Endothelial cell of umbilical vein (primary cell): ENCODE measurements at regions not wholly inside any gene's neighbourhood (a gene's known extent, or its start where the extent isn't known, plus 50 kb on each side); places are given as distances from the start of the nearest gene placed in this dataset.

Experiments
- BruUV-seq: library from RNA; stranded (reverse); fragments of 400-500 nt; replicated peaks from 2 replicates; lab custom pipeline; 2021; lab: Mats Ljungman, UMichigan
- CTCF ChIA-PET: fragments of 300-600, 350-600 bp; sonication (Branson Sonifier 250); formaldehyde crosslinking; loops from one replicate; lab custom pipeline; 2021; ENCODE audit warnings: antibody characterized with exemption, inconsistent platforms; lab: Charles Lee
- POLR2A ChIA-PET: fragments of 300-600, 350-600 bp; sonication (Branson Sonifier 250); formaldehyde crosslinking; loops from one replicate; lab custom pipeline; 2021; ENCODE audit warnings: antibody characterized with exemption, inconsistent platforms; lab: Charles Lee
- DNase-seq: peaks from one replicate; pipeline ENCODE4 v3.0.0-alpha.2; 2011; ENCODE audit warnings: low read depth, low spot score
- FAIRE-seq: peaks from 2 replicates; lab custom pipeline; 2011; peaks lifted over from hg19 to GRCh38; lab: Jason Lieb, UNC
- H2AFZ ChIP-seq: 2 replicates; pipeline ENCODE4 v1.6.0; 2012; ENCODE audit warnings: low read depth, low read length, control low read depth, inconsistent platforms
- H3K27ac ChIP-seq: 2 replicates; pipeline ENCODE4 v1.5.1; 2011; ENCODE audit warnings: low read depth, mild to moderate bottlenecking, control low read depth, low read length, moderate library complexity; ENCODE audit not compliant: insufficient read depth
- H3K27me3 ChIP-seq, 2 experiments: 2 replicates each; pipeline versions ENCODE4 v1.6.0 to v1.6.1; 2011; ENCODE audit warnings: low read length in 2 of 2, mixed read lengths in 1 of 2; ENCODE audit not compliant: control insufficient read depth in 2 of 2, insufficient read depth in 2 of 2
- H3K36me3 ChIP-seq, 2 experiments: 2 replicates in 1 of 2; 3 replicates in 1 of 2; pipeline ENCODE4 v1.5.1; 2011; ENCODE audit warnings: low read length in 2 of 2, mild to moderate bottlenecking in 1 of 2, moderate library complexity in 1 of 2; ENCODE audit not compliant: control insufficient read depth in 2 of 2, insufficient read depth in 2 of 2; ENCODE audit errors: extremely low read depth in 1 of 2
- H3K4me1 ChIP-seq: 3 replicates; pipeline ENCODE4 v1.5.1; 2011; ENCODE audit warnings: mild to moderate bottlenecking, low read length; ENCODE audit not compliant: control insufficient read depth, insufficient read depth; ENCODE audit errors: extremely low read depth
- H3K4me2 ChIP-seq: 2 replicates; pipeline ENCODE4 v1.6.1; 2011; ENCODE audit warnings: low read length, control low read depth, mixed read lengths; ENCODE audit not compliant: insufficient read depth
- H3K4me3 ChIP-seq, 3 experiments: fragments of 200-600 bp in 1 of 3; sonication (generic), shearing (Covaris generic) in 1 of 3; replicated peaks in 1 of 3; 2 replicates each; pipeline ENCODE4 v1.5.1; 2011 to 2016; ENCODE audit warnings: control low read depth in 3 of 3, low read length in 3 of 3, mild to moderate bottlenecking in 2 of 3, inconsistent platforms in 1 of 3, low read depth in 1 of 3, moderate library complexity in 1 of 3; ENCODE audit not compliant: insufficient read depth in 1 of 3
- H3K79me2 ChIP-seq: 2 replicates; pipeline ENCODE4 v1.6.0; 2012; ENCODE audit warnings: low read length, inconsistent platforms; ENCODE audit not compliant: control insufficient read depth, insufficient read depth
- H3K9ac ChIP-seq: replicated peaks from 2 replicates; pipeline ENCODE3; 2011; ENCODE audit warnings: low read length, control low read depth; ENCODE audit not compliant: insufficient read depth; ENCODE audit errors: extremely low read depth
- H3K9me1 ChIP-seq: replicated peaks from 3 replicates; pipeline ENCODE4 v1.6.0; 2011; ENCODE audit warnings: mild to moderate bottlenecking, low read length; ENCODE audit not compliant: control insufficient read depth, insufficient read depth; ENCODE audit errors: extremely low read depth
- H3K9me3 ChIP-seq: replicated peaks from 2 replicates; pipeline ENCODE4 v1.5.1; 2012; ENCODE audit warnings: low read length, inconsistent platforms; ENCODE audit not compliant: control insufficient read depth, insufficient read depth
- H4K20me1 ChIP-seq: replicated peaks from 2 replicates; pipeline ENCODE3; 2011; ENCODE audit warnings: mild to moderate bottlenecking, low read length; ENCODE audit not compliant: control insufficient read depth, insufficient read depth; ENCODE audit errors: extremely low read depth
- EZH2 ChIP-seq: IDR thresholded peaks from 2 replicates; pipeline ENCODE4 v1.6.1; 2012; ENCODE audit warnings: borderline replicate concordance, low read depth, mild to moderate bottlenecking, moderate library complexity, low read length, inconsistent platforms; ENCODE audit not compliant: severe bottlenecking
- FOS ChIP-seq: IDR thresholded peaks from 2 replicates; pipeline ENCODE4 v1.6.1; 2011; ENCODE audit warnings: mild to moderate bottlenecking, low read length, moderate library complexity, borderline replicate concordance; ENCODE audit not compliant: insufficient read depth
- GATA2 ChIP-seq: IDR thresholded peaks from 2 replicates; pipeline ENCODE4 v1.7.0; 2011; ENCODE audit warnings: low read depth, mild to moderate bottlenecking, moderate library complexity, mixed read lengths, low read length; ENCODE audit not compliant: insufficient read length, insufficient read depth
- JUN ChIP-seq: IDR thresholded peaks from 2 replicates; pipeline ENCODE4 v1.6.1; 2011; ENCODE audit warnings: borderline replicate concordance, low read depth; ENCODE audit not compliant: insufficient read length, insufficient read depth
- MYC ChIP-seq: IDR thresholded peaks from one replicate; pipeline ENCODE4 v1.6.1; 2011; ENCODE audit warnings: mild to moderate bottlenecking, low read depth, low read length
- POLR2A ChIP-seq: IDR thresholded peaks from 2 replicates; pipeline ENCODE4 v1.6.1; 2012; ENCODE audit warnings: low read depth, mild to moderate bottlenecking, control low read depth, low read length
- POLR2AphosphoS5 ChIP-seq: IDR thresholded peaks from 2 replicates; pipeline ENCODE4 v1.6.1; 2012; ENCODE audit warnings: low read depth, mild to moderate bottlenecking, control low read depth, low read length, moderate library complexity; ENCODE audit not compliant: insufficient read depth
- dilution Hi-C: fragments of 300-500 bp; cut with MboI; formaldehyde crosslinking; loops from one replicate; pipeline ENCODE4 v1.15.0; 2019; ENCODE audit warnings: low sequenced_read_pairs; ENCODE audit not compliant: extremely low pct_ligation_motif_present
- intact Hi-C: fragments of 100-400 bp; cut with micrococcal nuclease; formaldehyde crosslinking; loops from one replicate; pipeline ENCODE4 v1.10.0; 2022
- TF ChIP-seq, protein P1 (sequence below), 2 donors: IDR thresholded peaks; 1 replicate in 1 of 2; 2 replicates in 1 of 2; pipeline ENCODE4 v1.5.1; 2011; ENCODE audit warnings: low read length in 2 of 2, mild to moderate bottlenecking in 2 of 2, moderate library complexity in 2 of 2, control low read depth in 1 of 2, inconsistent platforms in 1 of 2, low read depth in 1 of 2; ENCODE audit not compliant: insufficient read depth in 1 of 2; ENCODE audit errors: extremely low read depth in 1 of 2
- TF ChIP-seq, protein P2 (sequence below): IDR thresholded peaks from 2 replicates; pipeline ENCODE4 v1.6.1; 2011; ENCODE audit not compliant: insufficient read depth, insufficient read length

DNA sequence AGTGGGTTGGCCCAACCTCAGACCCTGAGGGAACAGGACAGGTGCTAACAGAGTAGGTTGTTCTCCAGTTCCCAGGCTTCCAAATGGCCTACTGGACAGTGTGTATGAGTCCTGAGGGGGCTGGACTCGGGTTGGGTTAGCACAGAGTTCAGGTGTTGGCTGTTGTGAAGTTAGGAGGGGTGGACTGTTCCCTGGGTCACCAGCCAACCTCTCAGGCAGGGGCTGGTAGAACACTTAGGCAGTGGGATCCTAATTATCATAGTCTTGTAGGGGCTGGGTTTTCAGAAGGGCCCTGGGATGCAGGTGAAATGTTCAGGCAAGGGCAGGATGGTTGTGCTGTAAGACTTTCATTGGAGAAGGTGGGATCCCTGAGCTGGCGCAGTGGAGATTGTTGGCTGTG, 293.0 kb downstream of the ZWINT start:
- H3K9ac ChIP-seq, result no peak overlapping the region
- H3K9me1 ChIP-seq, result no peaks in the 10 kb centered on the region
- no peaks in the 10 kb centered on the region for H3K36me3 ChIP-seq
- no TSS peak for BruUV-seq
- peaks cover 5% of the 10 kb centered on the region for H3K9me3 ChIP-seq
- no peak overlapping the region for H3K4me3 ChIP-seq
- CTCF ChIA-PET, result no interaction called here
- dilution Hi-C loops, result no loop called here
- no peaks in the 10 kb centered on the region for H3K4me1 ChIP-seq
- no peak overlapping the region for H2AFZ ChIP-seq
- H3K4me2 ChIP-seq, result no peak overlapping the region
- POLR2A ChIA-PET, result no interaction called here
- no peaks in the 10 kb centered on the region for H3K79me2 ChIP-seq
- no peak for FAIRE-seq
- H3K27me3 ChIP-seq, result no peaks in the 10 kb centered on the region
- no peak for DNase-seq
- no peaks in the 10 kb centered on the region for H4K20me1 ChIP-seq
- no peak for TF ChIP-seq POLR2AphosphoS5
- TF ChIP-seq POLR2A, result no peak
- TF ChIP-seq FOS, result no peak
- no peak for TF ChIP-seq JUN
- TF ChIP-seq MYC, result no peak
- TF ChIP-seq, protein P1, sequence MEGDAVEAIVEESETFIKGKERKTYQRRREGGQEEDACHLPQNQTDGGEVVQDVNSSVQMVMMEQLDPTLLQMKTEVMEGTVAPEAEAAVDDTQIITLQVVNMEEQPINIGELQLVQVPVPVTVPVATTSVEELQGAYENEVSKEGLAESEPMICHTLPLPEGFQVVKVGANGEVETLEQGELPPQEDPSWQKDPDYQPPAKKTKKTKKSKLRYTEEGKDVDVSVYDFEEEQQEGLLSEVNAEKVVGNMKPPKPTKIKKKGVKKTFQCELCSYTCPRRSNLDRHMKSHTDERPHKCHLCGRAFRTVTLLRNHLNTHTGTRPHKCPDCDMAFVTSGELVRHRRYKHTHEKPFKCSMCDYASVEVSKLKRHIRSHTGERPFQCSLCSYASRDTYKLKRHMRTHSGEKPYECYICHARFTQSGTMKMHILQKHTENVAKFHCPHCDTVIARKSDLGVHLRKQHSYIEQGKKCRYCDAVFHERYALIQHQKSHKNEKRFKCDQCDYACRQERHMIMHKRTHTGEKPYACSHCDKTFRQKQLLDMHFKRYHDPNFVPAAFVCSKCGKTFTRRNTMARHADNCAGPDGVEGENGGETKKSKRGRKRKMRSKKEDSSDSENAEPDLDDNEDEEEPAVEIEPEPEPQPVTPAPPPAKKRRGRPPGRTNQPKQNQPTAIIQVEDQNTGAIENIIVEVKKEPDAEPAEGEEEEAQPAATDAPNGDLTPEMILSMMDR (IDR thresholded peaks at IDR 0.05; ENCODE audit: extremely low read depth in 1 of 2, insufficient read depth in 1 of 2, low read depth in 1 of 2, low read length in 2 of 2), result no peak
- TF ChIP-seq, protein P2, sequence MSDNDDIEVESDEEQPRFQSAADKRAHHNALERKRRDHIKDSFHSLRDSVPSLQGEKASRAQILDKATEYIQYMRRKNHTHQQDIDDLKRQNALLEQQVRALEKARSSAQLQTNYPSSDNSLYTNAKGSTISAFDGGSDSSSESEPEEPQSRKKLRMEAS, result no peak
- no peak for TF ChIP-seq GATA2
- TF ChIP-seq EZH2, result no peak
- intact Hi-C loops, result no loop called here
- H3K27ac ChIP-seq, result no peak overlapping the region
